ENCODE measurements at regions not wholly inside any gene's neighbourhood (a gene's known extent, or its start where the extent isn't known, plus 50 kb on each side); places are given as distances from the start of the nearest gene placed in this dataset.

DNA sequence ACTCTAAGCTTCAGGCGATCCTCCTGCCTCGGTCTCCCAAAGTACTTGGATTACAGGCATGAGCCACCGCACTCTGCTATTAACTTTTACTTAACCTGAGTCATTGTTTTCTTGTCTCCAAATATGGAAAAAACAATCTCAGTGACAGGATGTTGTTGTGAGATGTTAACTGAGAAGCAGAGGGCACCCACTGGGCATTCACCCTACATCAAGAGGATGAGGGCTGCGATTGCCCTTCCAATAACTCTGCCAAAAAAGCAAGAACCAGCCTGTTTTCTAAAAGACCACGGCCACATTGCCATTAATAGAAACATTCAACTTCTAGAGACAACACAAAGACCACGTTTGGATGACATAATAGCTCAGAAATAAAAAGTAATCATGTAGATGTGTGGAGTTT is 107.6 kb upstream of the SGK1 start:
- DNase-seq = no peak
- no peak overlapping the region for H3K27ac ChIP-seq
- TF ChIP-seq CTCF (IDR thresholded peaks at IDR 0.05) (no peak), POLR2A (IDR thresholded peaks at IDR 0.05) (no peak)
- intact Hi-C loops (cut with DNase I; ENCODE audit: low total_unique reads) = no loop called here
- no peaks in the 10 kb centered on the region for H3K4me1 ChIP-seq
- no peaks in the 10 kb centered on the region for H3K9me3 ChIP-seq
- H3K36me3 ChIP-seq (ENCODE audit: low read depth, missing control alignments) = no peaks in the 10 kb centered on the region
- no peak overlapping the region for H3K4me3 ChIP-seq
- H3K27me3 ChIP-seq = no peaks in the 10 kb centered on the region
- 82 to 83% methylated on average over 6 of the region's 6 CpGs for WGBS, 2 donors

GRCh38 chr6:134424798-134425170 is 106.9 kb upstream of the SGK1 start:
- Histone ChIP-seq H3K27ac (no peak overlapping the region), H3K4me3 (no peak overlapping the region), H3K27me3 (no peaks in the 10 kb centered on the region), H3K36me3 (ENCODE audit: low read depth, missing control alignments) (no peaks in the 10 kb centered on the region), H3K9me3 (no peaks in the 10 kb centered on the region), H3K4me1 (no peaks in the 10 kb centered on the region)
- intact Hi-C loops (cut with DNase I; ENCODE audit: low total_unique reads) = no loop called here
- DNase-seq = no peak
- 93 to 100% methylated on average over 1 of the region's 1 CpG for WGBS, 2 donors
- TF ChIP-seq CTCF (IDR thresholded peaks at IDR 0.05) (no peak), POLR2A (IDR thresholded peaks at IDR 0.05) (no peak)

DNA sequence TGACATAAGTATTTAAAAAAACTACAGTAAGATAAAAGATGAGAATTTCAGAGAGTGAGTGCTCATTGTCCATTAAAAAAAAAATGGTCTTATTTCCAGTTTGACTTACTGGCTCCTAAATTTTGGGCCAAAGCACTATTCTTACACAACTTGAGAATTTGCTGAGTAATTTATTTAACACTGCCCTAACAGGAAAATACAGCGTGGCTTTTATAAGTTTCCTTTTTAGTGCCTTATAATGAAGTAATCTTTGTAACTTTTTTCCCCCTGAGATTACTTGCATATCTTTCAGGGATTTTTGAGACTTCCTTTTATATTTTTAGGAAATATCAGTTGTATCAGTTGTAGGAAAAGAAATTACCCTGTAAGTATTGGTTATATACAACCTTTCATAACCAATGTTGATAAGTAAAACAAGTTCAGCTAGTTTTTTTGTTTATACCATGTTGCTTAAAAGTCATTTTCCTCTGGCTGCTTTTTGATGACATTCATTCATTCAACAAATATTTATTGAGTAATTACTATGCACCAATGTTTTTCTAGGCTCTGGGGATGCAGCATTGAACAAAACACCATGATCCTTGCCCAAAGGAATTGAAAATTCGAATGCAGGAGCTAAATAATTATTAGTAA is 106.4 kb upstream of the SGK1 start:
- Histone ChIP-seq H3K27me3 (no peaks in the 10 kb centered on the region), H3K36me3 (ENCODE audit: low read depth, missing control alignments) (no peaks in the 10 kb centered on the region), H3K9me3 (no peaks in the 10 kb centered on the region), H3K4me3 (no peak overlapping the region), H3K27ac (no peak overlapping the region), H3K4me1 (no peaks in the 10 kb centered on the region)
- intact Hi-C loops (cut with DNase I; ENCODE audit: low total_unique reads) = no loop called here
- TF ChIP-seq CTCF (IDR thresholded peaks at IDR 0.05) = no peak
- no peak for TF ChIP-seq POLR2A (IDR thresholded peaks at IDR 0.05)
- DNase-seq = no peak
- 59 to 73% methylated on average over 2 of the region's 2 CpGs for WGBS, 2 donors

DNA sequence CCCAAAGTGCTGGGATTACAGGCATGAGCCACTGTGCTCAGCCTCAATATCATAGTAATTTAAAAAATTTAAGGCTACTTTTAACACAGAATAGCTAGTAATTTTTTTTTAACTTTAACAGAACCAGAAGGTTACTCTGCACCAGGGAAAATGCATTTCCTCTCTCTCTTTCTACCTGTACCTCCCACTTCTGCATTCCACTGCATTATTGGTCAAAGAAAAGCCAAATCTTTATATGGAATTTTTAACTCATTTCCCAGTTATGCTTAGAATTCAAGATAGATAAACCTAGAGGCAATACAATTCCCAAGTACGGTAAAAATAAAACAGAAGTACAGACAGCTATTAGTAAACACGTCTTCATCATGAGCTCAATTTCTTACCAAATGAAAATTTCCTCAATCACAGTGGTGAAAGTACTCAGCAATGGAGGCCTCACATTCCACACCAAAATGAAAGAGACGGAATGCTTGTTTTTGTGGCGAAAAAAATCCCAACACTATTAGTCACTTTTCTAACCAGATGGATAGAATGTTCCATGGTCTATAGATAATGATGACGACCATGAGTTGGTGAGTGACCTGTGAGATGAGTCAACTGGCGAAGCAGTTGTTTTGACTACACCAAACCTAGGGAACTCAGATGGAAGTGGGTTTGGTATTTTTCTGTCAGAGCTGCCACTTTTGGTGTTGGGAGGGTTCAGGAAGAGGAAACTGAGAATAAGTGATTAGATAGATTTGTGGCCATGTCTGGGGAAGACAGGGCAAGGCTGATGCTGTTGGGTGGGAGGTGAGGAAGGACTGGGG is 104.7 kb upstream of the SGK1 start:
- TF ChIP-seq POLR2A (IDR thresholded peaks at IDR 0.05) (no peak), CTCF (IDR thresholded peaks at IDR 0.05) (no peak)
- DNase-seq = no peak
- H3K27me3 ChIP-seq = no peaks in the 10 kb centered on the region
- intact Hi-C loops (cut with DNase I; ENCODE audit: low total_unique reads) = no loop called here
- H3K9me3 ChIP-seq = no peaks in the 10 kb centered on the region
- 84 to 90% methylated on average over 6 of the region's 6 CpGs for WGBS, 2 donors
- H3K36me3 ChIP-seq (ENCODE audit: low read depth, missing control alignments) = no peaks in the 10 kb centered on the region
- H3K27ac ChIP-seq = no peak overlapping the region
- no peak overlapping the region for H3K4me3 ChIP-seq
- H3K4me1 ChIP-seq = no peaks in the 10 kb centered on the region

DNA sequence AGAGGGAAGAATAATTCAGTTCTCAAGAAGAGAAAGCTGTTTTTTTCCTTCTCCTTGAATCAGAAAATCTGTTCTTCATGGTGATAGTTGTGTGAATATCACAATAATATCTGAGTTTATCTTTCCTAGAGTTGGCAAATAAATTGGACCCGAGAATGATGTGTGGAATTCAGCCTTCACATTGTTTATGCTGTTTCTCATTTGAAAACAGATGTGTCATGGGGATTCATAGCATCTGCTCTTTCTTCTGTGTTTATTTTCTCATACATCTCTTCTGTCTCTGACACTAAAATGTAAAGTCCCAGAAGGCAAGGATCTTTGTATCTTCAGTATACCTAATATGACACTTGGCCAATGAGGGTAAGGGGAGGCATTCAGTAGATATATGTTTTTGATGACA is 103.6 kb upstream of the SGK1 start:
- no peak for DNase-seq
- no peaks in the 10 kb centered on the region for H3K36me3 ChIP-seq (ENCODE audit: low read depth, missing control alignments)
- intact Hi-C loops (cut with DNase I; ENCODE audit: low total_unique reads) = no loop called here
- H3K9me3 ChIP-seq = no peaks in the 10 kb centered on the region
- H3K27ac ChIP-seq = no peak overlapping the region
- no peaks in the 10 kb centered on the region for H3K4me1 ChIP-seq
- TF ChIP-seq CTCF (IDR thresholded peaks at IDR 0.05) = no peak
- no peak for TF ChIP-seq POLR2A (IDR thresholded peaks at IDR 0.05)
- no peak overlapping the region for H3K4me3 ChIP-seq
- 80 to 82% methylated on average over 1 of the region's 1 CpG for WGBS, 2 donors
- no peaks in the 10 kb centered on the region for H3K27me3 ChIP-seq
